Fibroblast of pulmonary artery (primary cell): ENCODE measurements at regions not wholly inside any gene's neighbourhood (a gene's known extent, or its start where the extent isn't known, plus 50 kb on each side); places are given as distances from the start of the nearest gene placed in this dataset.

ENCODE experiments used
- DNase-seq: peaks from one replicate; pipeline ENCODE4 v3.0.0-alpha.2; 2010; ENCODE audit warnings: low read depth
- H3K4me3 ChIP-seq: replicated peaks from 2 replicates; pipeline ENCODE4 v1.5.1; 2011; ENCODE audit warnings: low read depth, mild to moderate bottlenecking, control low read depth, low read length, moderate library complexity
- TF ChIP-seq, protein P1 (sequence below): IDR thresholded peaks from 2 replicates; pipeline ENCODE4 v1.5.1; 2011; ENCODE audit warnings: mild to moderate bottlenecking, control low read depth, low read length, inconsistent platforms; ENCODE audit errors: missing control alignments

DNA sequence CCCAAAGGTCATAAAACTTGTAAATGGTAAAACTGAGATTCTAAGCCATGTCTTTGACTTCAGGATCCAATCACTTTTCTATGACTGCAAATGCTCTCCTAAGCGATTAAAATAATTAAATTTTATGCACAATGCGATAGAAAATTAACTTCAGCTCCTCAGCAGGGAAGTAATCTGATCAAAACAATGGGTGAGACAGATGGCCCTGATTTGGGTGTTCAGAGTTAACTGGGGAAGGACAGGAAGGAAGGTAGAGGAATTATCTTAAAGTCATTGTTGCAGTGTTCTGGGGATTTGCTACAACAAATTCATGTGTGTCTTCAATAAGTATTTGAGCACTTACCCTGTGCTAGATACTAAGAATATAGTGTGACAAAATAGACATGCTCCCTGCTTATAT lies 446.0 kb upstream of the MEX3C start:
- TF ChIP-seq, protein P1, sequence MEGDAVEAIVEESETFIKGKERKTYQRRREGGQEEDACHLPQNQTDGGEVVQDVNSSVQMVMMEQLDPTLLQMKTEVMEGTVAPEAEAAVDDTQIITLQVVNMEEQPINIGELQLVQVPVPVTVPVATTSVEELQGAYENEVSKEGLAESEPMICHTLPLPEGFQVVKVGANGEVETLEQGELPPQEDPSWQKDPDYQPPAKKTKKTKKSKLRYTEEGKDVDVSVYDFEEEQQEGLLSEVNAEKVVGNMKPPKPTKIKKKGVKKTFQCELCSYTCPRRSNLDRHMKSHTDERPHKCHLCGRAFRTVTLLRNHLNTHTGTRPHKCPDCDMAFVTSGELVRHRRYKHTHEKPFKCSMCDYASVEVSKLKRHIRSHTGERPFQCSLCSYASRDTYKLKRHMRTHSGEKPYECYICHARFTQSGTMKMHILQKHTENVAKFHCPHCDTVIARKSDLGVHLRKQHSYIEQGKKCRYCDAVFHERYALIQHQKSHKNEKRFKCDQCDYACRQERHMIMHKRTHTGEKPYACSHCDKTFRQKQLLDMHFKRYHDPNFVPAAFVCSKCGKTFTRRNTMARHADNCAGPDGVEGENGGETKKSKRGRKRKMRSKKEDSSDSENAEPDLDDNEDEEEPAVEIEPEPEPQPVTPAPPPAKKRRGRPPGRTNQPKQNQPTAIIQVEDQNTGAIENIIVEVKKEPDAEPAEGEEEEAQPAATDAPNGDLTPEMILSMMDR: no peak
- no peak for DNase-seq
- no peak overlapping the region for H3K4me3 ChIP-seq

DNA sequence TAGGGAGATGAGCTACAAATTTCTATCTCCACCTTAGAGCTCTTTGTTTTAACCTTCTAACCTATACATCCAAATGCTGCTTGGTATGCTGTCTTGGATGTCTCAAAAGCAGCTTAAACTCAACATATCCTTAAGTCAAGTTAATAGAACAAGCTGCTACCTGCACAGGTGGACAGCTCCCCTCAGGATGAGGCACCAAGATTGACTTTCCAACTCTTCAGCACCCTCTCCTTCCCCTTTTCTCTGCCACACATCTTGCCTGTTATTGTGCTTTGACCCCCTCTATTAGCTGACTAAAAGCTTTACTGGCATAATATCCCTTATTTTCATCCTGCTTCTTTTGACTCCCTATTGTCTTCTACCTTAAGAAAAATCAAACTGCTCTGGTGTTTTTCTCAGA lies 448.1 kb upstream of the MEX3C start:
- H3K4me3 ChIP-seq: no peak overlapping the region
- TF ChIP-seq, protein P1: no peak
- no peak for DNase-seq

DNA sequence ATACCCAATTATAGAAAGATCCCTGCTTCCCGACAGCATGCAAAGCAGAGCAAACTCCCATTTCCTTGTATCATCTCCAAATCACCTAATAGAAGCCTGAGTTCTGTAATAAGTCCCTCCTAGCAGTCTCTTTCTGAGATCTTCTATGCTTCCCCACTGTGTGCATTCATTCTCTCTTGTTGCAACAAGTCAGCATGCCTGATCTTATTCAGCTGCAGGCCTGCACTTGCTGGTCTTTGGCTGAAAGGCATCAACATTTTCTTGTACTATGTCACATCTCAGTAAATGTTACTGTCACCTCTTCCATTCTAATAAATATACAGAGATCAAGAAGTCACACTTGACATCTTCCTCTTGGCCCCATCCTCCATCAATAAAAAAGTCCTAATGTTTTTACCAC lies 449.9 kb upstream of the MEX3C start:
- no peak for DNase-seq
- TF ChIP-seq, protein P1: no peak

DNA sequence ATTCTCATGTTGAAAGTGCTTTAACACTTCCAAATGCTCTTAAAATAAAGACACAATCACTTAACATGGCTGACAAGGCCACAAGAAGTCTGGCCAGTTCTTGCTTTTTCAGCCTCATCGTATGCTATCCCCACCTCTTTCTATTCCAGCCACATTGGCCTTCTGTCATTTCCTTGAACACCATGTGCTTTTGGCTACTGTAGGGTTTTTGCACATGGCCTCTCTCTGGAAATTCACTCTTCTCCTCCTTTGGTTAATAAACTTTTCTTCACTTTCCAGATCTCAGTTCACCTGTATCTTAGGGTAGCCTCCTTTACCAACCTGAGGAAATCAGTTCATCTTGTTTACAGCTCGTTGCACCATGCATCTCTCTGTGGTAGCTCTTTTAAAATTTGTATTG lies 450.5 kb upstream of the MEX3C start:
- TF ChIP-seq, protein P1: no peak
- H3K4me3 ChIP-seq: no peak overlapping the region
- no peak for DNase-seq

More for the DNA sequence above, 449.9 kb upstream of the MEX3C start:
- no peak overlapping the region for H3K4me3 ChIP-seq

DNA sequence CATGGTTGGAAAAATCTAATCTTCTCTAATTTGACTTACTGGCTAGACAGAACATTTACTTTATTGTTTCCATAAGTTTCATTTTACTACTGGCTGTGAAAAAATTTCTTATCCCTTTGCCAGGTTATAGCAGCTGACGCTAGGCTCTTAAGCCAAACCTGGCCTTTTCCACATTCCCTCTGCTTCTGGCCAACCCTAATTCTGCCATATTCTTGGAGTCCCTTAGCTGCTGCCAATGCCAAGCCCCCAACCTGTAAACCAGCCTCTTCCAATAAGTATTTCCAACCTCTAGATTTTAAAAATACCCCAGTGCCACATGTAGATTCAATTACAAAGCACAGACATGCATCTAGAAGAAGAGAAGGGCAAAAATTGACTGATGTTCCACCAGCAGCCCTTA lies 452.3 kb upstream of the MEX3C start:
- H3K4me3 ChIP-seq: no peak overlapping the region
- TF ChIP-seq, protein P1: no peak
- no peak for DNase-seq

DNA sequence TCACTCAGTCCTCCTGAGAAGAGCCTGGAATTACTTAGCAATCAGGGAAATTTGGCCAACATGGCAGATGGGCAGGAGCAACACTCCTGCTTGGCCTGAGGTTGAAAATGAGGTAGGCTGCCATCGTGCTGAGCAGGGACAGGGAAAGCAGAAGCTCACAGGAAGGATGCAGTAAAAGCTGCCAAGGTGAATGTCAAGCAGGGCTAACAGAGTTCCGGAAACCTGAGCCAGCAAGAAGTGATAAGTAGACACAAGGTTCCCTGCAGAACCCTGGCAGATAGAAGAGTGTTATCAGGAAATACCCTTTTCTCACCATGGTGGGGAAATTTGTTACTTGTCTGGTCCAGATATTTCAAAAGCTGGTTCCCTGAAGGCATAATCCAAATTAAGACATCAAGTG lies 454.3 kb upstream of the MEX3C start:
- TF ChIP-seq, protein P1: no peak
- H3K4me3 ChIP-seq: no peak overlapping the region
- no peak for DNase-seq

DNA sequence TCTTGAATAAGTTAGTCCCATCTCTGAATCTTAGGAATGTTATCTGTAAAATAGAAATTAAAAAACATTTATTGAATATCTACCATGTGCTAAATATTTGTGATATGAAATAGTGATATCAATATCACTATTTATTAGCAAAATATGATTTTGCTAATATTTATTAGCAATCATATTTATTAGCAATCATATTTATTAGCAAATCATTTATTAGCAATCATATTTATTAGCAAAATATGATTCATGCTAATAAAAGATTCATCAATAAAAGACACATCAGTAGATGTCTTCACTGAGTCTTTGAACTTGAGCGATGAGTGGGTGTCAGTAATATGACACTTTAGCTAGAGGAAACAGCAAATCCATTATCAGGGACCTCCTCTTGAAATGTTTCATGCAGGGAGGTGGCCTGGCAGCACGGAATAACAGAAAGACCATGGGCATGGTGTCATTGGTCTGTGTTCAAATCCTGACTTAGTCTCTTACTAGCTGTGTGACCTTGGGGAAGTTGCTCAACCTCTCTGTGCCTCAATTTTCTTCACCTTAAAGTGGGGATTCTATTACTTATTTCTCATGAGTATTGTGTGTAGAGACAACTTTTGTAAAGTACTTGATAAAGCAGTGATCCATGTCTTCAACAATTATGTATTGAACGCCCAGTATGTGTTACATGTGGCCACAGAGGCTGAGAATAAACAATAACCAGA lies 456.2 kb upstream of the MEX3C start:
- TF ChIP-seq, protein P1: no peak
- no peak for DNase-seq
- no peak overlapping the region for H3K4me3 ChIP-seq
